Neural progenitor cell (in vitro differentiated cells): ENCODE measurements at regions not wholly inside any gene's neighbourhood (a gene's known extent, or its start where the extent isn't known, plus 50 kb on each side); places are given as distances from the start of the nearest gene placed in this dataset.

ENCODE experiments used
- CTCF ChIP-seq: fragments of 200-600 bp; sonication (generic); IDR thresholded peaks from 2 replicates; pipeline ENCODE4 v1.5.1; 2017; ENCODE audit warnings: antibody characterized with exemption, mild to moderate bottlenecking
- EZH2 ChIP-seq: fragments of 200-600 bp; sonication (generic); IDR thresholded peaks from 2 replicates; pipeline ENCODE4 v1.6.1; 2017; ENCODE audit warnings: antibody characterized with exemption, mild to moderate bottlenecking, moderate library complexity
- EZH2phosphoT487 ChIP-seq: fragments of 200-600 bp; sonication (generic); IDR thresholded peaks from 2 replicates; pipeline ENCODE4 v1.6.1; 2017; ENCODE audit warnings: antibody characterized with exemption

- TF ChIP-seq CTCF (no peak), EZH2 (no peak), EZH2phosphoT487 (no peak)
Measured at GRCh38 chr3:22170370-22170769, 419.4 kb upstream of the ZNF385D start.
